ENCODE measurements at regions not wholly inside any gene's neighbourhood (a gene's known extent, or its start where the extent isn't known, plus 50 kb on each side); places are given as distances from the start of the nearest gene placed in this dataset.

- H3K27me3 ChIP-seq (replicated peaks; ENCODE audit: insufficient read depth) = no peaks in the 10 kb centered on the region
- ATAC-seq (ENCODE audit: insufficient number of reproducible peaks, low FRiP score, low read depth) (no peak), DNase-seq (ENCODE audit: low spot score) (no peak)
- H3K4me3 ChIP-seq = no peak overlapping the region
- H3K27ac ChIP-seq = no peak overlapping the region
- TF ChIP-seq CTCF (IDR thresholded peaks at IDR 0.05) = no peak
- no peaks in the 10 kb centered on the region for H3K9me3 ChIP-seq
- peaks cover 16 to 27% of the 10 kb centered on the region in 2 donors for H3K4me1 ChIP-seq (ENCODE audit: control insufficient read depth in 1 of 2, low read depth in 2 of 2)
- H3K36me3 ChIP-seq = no peaks in the 10 kb centered on the region
Measured at GRCh38 chr3:127454051-127454450, 136.5 kb downstream of the TPRA1 start.

GRCh38 chr3:127452321-127452821, 138.2 kb downstream of the TPRA1 start:
- Histone ChIP-seq H3K27ac (no peak overlapping the region), H3K27me3 (replicated peaks; ENCODE audit: insufficient read depth) (no peaks in the 10 kb centered on the region), H3K4me3 (no peak overlapping the region), H3K4me1 (ENCODE audit: control insufficient read depth in 1 of 2, low read depth in 2 of 2) (peaks cover 16 to 25% of the 10 kb centered on the region in 2 donors), H3K36me3 (no peaks in the 10 kb centered on the region), H3K9me3 (no peaks in the 10 kb centered on the region)
- no peak for DNase-seq (ENCODE audit: low spot score)
- ATAC-seq (ENCODE audit: insufficient number of reproducible peaks, low FRiP score, low read depth) = no peak
- TF ChIP-seq CTCF (IDR thresholded peaks at IDR 0.05) = no peak

- no peaks in the 10 kb centered on the region for H3K36me3 ChIP-seq
- H3K27ac ChIP-seq = no peak overlapping the region
- H3K9me3 ChIP-seq = no peaks in the 10 kb centered on the region
- peaks cover 9 to 14% of the 10 kb centered on the region in 2 donors for H3K4me1 ChIP-seq (ENCODE audit: control insufficient read depth in 1 of 2, low read depth in 2 of 2)
- H3K4me3 ChIP-seq = no peak overlapping the region
- DNase-seq (ENCODE audit: low spot score) = no peak
- no peak for ATAC-seq (ENCODE audit: insufficient number of reproducible peaks, low FRiP score, low read depth)
- no peak for TF ChIP-seq CTCF (IDR thresholded peaks at IDR 0.05)
- H3K27me3 ChIP-seq (replicated peaks; ENCODE audit: insufficient read depth) = no peaks in the 10 kb centered on the region
Measured at GRCh38 chr3:127451321-127451720, 139.2 kb downstream of the TPRA1 start.

- ATAC-seq (ENCODE audit: insufficient number of reproducible peaks, low FRiP score, low read depth) = no peak
- Histone ChIP-seq H3K9me3 (no peaks in the 10 kb centered on the region), H3K27me3 (replicated peaks; ENCODE audit: insufficient read depth) (no peaks in the 10 kb centered on the region), H3K4me3 (no peak overlapping the region), H3K36me3 (no peaks in the 10 kb centered on the region), H3K27ac (no peak overlapping the region), H3K4me1 (ENCODE audit: control insufficient read depth in 1 of 2, low read depth in 2 of 2) (peaks cover under 1 to 5% of the 10 kb centered on the region in 2 donors)
- TF ChIP-seq CTCF (IDR thresholded peaks at IDR 0.05) = no peak
- no peak for DNase-seq (ENCODE audit: low spot score)
Measured at GRCh38 chr3:127450331-127450730, 140.2 kb downstream of the TPRA1 start.

GRCh38 chr3:127449486-127450212, 140.9 kb downstream of the TPRA1 start:
- DNase-seq (ENCODE audit: low spot score) (no peak), ATAC-seq (ENCODE audit: insufficient number of reproducible peaks, low FRiP score, low read depth) (no peak)
- no peaks in the 10 kb centered on the region for H3K9me3 ChIP-seq
- no peaks in the 10 kb centered on the region for H3K4me1 ChIP-seq (ENCODE audit: control insufficient read depth in 1 of 2, low read depth in 2 of 2)
- no peak for TF ChIP-seq CTCF (IDR thresholded peaks at IDR 0.05)
- H3K27me3 ChIP-seq (replicated peaks; ENCODE audit: insufficient read depth) = no peaks in the 10 kb centered on the region
- H3K4me3 ChIP-seq = no peak overlapping the region
- no peak overlapping the region for H3K27ac ChIP-seq
- H3K36me3 ChIP-seq = no peaks in the 10 kb centered on the region

Data from thoracic aorta (tissue), 2 donors.